Activated CD4-positive, alpha-beta T cell treated with anti-CD3 and anti-CD28 coated beads for 4 hours (primary cell): ENCODE measurements at regions not wholly inside any gene's neighbourhood (a gene's known extent, or its start where the extent isn't known, plus 50 kb on each side); places are given as distances from the start of the nearest gene placed in this dataset.
"Not testable (repeated sequence)": the region's sequence is repeated elsewhere in the genome, so short reads cannot be mapped to it uniquely, and the experiment has no call there.

Source experiments
- DNase-seq, 2 donors: peaks; one replicate each; pipeline ENCODE4 v3.0.0-alpha.2; 2020

DNA sequence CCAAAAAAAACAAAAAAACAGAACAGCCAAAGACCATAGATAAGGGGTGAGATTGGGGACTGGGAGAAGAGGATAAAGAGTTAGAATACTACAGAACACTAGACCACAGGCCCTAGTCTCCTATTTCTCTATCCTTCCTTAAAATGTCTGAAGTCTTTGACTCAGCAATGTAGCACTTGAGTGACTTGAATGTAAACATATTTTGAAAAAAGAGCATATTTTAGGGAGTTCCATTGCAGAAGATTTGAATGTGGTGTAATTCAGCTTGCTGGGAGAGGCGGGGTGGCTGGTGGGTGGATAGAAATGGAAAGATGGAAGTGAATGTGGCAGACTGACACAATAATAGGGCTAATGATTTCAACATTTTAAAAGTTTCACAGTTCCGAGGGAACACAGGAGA lies 144.9 kb downstream of the CHIC2 start:
- no peak for DNase-seq

DNA sequence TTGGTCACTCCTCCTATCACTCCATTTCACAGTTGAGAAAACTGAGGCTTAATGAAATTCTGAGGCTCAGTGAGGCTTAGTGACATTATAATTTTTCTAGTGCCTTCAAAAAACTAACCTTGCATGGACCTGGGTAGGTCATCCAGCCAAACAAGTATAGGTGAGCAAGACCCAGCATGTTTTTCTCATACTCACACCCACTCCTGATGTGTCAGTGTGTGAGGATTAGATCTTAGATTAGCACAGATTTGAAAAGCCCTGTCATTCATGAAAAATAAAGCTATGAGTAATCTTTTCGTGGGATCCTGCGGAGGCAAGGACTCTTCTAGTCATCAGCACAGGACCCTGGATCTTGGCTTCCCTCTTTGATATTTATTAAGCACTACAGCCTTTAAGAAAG lies 146.7 kb downstream of the CHIC2 start:
- no peak for DNase-seq

- DNase-seq, result no peak
These were observed 147.9 kb downstream of the CHIC2 start for GRCh38 chr4:53916431-53916889.

- no peak for DNase-seq
These were observed 149.9 kb downstream of the CHIC2 start for GRCh38 chr4:53914313-53915016.

DNA sequence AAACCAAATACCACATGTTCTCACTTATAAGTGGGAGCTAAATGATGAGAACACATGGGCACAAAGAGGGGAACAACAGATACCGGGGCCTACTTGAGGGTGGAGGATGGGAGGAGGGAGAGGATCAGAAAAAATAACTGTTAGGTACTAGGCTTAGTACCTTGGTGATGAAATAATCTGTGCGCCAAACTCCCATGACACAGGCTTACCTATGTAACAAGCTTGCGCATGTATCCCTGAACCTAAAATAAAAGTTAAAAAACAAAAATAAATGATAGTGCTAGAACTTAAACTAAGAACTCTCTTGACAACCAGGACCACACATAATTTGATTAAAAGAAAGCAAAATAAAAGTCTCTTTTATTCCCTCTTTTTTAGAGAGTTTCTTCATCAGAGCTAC lies 150.6 kb downstream of the CHIC2 start:
- DNase-seq, result no peak

GRCh38 chr4:53912766-53913497 lies 151.5 kb downstream of the CHIC2 start:
- DNase-seq, result no peak

DNA sequence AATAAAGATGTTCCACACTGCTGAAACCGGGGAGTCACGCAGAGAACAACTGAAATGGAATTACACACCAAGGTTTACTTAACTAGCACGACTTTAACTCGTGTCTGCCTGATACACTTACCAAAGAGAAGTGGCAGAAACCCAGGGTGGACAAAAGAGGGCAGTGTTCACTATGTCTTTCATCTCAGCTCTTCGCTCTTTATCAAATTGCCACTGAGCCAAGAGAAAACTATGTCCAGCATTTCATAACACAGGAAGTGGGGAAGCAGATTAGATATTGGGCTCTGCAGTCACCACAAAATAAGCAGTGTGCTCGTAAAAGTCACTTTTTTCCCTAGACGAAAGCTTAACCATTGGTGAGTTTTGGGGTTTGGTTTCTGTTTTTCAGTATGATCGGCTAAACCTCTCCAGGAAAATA lies 155.7 kb downstream of the CHIC2 start:
- no peak for DNase-seq

GRCh38 chr4:53907772-53908171 lies 156.6 kb downstream of the CHIC2 start:
- no peak for DNase-seq

GRCh38 chr4:53906606-53907190 lies 157.7 kb downstream of the CHIC2 start:
- DNase-seq, result no peak

DNA sequence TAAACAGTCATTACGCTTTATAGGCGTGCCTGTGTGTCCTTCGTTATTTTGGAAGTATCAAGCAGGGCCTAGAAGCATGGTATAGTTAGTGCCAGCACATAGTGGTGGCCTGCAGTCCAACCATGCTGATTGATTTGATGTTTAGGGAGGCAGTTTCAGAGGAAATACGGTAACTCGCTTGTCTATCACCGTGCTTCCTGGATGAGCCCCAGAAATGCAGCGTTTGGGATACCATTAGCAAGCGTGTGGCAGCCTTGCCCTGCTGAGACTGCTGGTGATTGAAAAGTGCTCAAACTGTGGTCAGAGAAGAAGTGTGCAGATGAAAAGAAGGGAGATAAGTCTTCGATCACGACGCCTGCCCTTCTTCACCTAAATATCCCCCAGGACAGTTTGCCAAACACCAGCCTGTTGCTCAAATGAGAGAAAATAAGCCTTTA lies 158.4 kb downstream of the CHIC2 start:
- no peak for DNase-seq

DNA sequence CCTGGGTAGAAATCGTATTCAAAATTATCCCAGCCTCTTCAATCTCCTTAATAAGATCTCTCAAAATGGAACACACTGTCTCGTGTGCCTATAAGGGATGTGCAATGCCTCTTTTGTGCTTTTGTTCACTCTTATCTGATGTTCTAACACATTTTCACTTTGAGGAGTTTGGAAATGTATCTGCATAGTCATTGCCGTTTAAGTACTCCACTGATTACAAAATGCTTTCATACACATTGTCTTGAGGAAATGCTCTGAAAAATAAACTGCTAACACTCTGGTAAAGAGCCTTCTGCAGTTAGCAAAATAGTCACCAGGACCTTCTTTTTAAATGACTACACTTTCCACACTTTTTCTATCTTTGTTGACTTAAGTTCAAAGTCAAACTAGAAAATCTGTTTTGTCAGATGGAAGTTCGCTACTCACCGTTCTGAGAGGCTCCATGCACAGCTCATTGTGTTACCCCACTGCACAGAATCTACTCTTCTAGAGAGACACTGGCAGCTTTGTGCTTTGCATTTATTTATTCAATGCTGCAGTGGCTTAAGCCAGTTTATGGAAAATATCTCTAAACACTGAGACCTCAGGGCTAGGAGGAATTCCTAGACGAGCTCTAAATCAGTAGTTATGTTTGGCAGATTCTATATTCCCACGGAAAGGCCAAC lies 159.0 kb downstream of the CHIC2 start:
- DNase-seq, result no peak

GRCh38 chr4:53902786-53903185 lies 161.6 kb downstream of the CHIC2 start:
- DNase-seq, result no peak

- DNase-seq, result no peak
These were observed 164.1 kb downstream of the CHIC2 start for GRCh38 chr4:53900271-53900649.

DNA sequence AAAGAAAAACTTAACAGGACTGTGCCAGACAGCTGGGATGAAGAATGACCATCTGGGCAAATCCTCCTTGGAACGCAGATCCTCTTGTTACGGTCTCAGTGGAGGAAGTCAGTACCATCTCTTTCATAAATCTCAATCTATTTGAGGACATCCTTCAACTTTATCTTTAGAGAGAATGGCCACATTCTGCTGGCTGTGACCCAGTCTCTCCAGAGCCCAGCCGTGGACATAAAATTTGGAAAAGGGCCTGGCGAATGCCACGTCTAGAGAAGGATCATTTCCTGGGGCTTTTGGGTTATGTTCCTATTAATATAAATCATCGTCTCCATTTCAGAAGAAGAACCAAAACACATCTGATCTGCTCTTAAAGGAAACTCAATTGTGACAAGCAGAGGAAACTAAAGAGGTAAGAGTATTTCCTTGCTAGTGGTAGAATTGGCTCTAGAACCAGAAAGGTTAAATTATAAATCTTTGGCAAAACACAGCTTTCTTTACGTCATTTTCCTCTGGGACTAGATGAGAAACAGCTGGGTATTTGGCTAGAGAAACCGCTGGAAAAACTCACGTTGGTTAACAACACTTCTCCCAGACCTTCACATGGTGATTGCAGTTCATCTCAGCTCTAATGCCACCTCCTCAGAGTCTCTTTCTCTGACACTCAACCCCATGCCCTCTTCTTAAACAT lies 164.7 kb downstream of the CHIC2 start:
- DNase-seq, result no peak

DNA sequence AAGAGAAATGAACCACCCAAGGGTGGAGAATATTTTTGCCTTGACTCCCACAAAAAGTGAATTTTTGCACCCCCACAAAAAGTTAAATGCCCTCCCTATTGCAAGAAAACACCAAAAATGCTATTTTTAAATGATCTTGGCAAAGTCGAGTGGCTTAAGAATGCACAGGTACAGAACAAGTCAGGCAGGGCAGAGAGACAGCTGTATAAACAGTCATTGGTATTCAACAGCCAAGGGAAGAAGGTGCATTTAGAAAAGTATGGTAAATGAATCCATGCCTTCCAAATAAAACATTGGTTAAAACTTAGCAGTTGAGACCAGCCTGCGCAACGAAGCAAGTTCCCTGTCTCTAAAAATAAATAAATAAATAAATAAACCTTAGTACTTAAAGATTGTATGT lies 169.3 kb downstream of the CHIC2 start:
- DNase-seq, result no peak

- DNase-seq, result no peak
These were observed 173.9 kb downstream of the CHIC2 start for GRCh38 chr4:53890461-53890860.

- DNase-seq, result no peak
These were observed 174.9 kb downstream of the CHIC2 start for GRCh38 chr4:53889326-53890055.

DNA sequence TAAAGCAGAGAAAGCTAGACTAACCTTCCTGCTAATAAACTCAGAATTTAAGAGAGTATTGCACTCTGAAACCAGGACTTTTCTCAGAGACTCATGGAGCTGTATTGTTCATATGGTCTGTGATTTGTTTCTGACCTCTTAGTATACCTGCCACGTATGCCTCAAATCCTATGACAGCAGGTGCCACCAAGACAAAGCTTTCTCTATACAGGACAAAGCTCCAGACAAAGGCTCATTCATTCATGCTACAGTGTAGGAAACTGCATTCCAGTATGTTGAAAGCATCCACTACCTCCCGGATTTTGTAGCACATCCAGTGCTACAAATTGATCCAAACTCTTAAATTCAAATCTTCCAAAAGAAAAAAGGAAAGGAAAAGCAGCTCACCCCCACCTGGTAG lies 178.3 kb downstream of the CHIC2 start:
- no peak for DNase-seq

DNA sequence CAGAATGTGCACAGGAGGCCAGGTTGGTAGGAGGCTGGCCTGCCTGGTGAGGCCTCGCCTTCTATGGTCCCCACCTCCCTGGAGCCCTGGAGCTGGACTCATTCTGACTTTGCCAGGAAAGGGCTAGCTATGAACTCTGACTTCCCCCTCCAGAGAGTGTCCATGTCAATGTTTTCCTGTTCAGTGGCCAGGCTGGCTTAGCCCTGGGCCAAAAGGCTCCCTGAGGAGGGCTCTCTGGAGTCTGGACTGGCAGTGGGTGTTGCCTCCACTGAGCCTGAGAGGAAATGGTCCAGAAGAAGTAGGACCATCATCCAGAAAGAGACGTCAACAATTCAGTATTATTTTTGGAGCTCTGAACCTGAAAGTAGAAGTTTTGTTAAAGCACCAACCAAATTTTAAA lies 178.7 kb downstream of the CHIC2 start:
- no peak for DNase-seq

DNA sequence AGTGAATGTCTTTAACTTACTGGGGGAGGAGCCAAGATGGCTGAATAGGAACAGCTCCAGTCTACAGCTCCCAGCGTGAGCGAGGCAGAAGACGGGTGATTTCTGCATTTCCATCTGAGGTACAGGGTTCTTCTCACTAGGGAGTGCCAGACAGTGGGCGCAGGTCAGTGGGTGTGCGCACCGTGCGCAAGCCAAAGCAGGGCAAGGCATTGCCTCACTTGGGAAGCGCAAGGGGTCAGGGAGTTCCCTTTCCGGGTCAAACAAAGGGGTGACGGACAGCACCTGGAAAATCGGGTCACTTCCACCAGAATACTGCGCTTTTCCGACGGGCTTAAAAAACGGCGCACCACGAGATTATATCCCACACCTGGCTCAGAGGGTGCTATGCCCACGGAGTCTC lies 187.3 kb downstream of the CHIC2 start:
- not testable (repeated sequence) for DNase-seq

GRCh38 chr4:53866055-53866454 lies 198.3 kb downstream of the CHIC2 start:
- DNase-seq, result no peak

DNA sequence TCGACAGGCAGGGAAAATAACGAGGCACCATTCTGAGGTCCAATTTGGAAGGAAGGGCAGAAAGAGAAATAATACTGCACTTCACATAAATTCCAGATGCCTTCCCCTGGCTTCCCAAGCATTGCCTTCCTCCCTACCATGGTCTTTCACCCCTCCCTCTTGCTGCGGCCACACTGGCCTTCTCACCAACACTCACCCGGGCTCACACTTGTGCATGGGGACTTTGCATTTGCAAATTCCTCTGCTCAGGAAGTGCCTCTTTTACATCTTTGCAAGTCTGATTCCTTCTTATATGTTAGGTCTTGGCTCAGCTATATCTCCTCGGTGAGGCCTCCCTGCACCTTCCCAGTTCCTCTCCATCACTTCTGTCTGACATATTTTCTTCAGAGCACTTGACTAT lies 199.4 kb downstream of the CHIC2 start:
- DNase-seq, result no peak
